Lower leg skin (tissue), 4 donors: ENCODE measurements at regions not wholly inside any gene's neighbourhood (a gene's known extent, or its start where the extent isn't known, plus 50 kb on each side); places are given as distances from the start of the nearest gene placed in this dataset.

Experiments
- DNase-seq, 2 donors: peaks; one replicate each; pipeline ENCODE4 v3.0.0-alpha.2; 2019; ENCODE audit warnings: low spot score in 2 of 2
- H3K4me3 ChIP-seq: fragments of 200-600 bp; sonication (generic); 2 replicates; pipeline ENCODE4 v1.5.1; 2017; ENCODE audit warnings: mild to moderate bottlenecking, low read depth; ENCODE audit not compliant: poor library complexity, severe bottlenecking
- POLR2A ChIP-seq, 2 donors: fragments of 450-650 bp; IDR thresholded peaks; one replicate each; pipeline ENCODE4 v1.6.1; 2016 to 2017; ENCODE audit warnings: antibody characterized with exemption in 2 of 2, mild to moderate bottlenecking in 1 of 2, moderate library complexity in 1 of 2
- WGBS, 2 donors: methylation state at CpG; one replicate each; pipeline ENCODE4 v1.1.5; 2018; 5-methylcytosine and 5-hydroxymethylcytosine counted together
- intact Hi-C: fragments of 100-400 bp; cut with DNase I; formaldehyde crosslinking; loops from one replicate; pipeline ENCODE4 v1.15.0; 2023; ENCODE audit warnings: low total_unique reads
- TF ChIP-seq, protein P1 (sequence below), 3 donors: fragments of 450-650 bp; IDR thresholded peaks; one replicate each; pipeline ENCODE4 v1.5.1; 2016; ENCODE audit warnings: antibody characterized with exemption in 3 of 3, mild to moderate bottlenecking in 3 of 3, moderate library complexity in 2 of 3

DNA sequence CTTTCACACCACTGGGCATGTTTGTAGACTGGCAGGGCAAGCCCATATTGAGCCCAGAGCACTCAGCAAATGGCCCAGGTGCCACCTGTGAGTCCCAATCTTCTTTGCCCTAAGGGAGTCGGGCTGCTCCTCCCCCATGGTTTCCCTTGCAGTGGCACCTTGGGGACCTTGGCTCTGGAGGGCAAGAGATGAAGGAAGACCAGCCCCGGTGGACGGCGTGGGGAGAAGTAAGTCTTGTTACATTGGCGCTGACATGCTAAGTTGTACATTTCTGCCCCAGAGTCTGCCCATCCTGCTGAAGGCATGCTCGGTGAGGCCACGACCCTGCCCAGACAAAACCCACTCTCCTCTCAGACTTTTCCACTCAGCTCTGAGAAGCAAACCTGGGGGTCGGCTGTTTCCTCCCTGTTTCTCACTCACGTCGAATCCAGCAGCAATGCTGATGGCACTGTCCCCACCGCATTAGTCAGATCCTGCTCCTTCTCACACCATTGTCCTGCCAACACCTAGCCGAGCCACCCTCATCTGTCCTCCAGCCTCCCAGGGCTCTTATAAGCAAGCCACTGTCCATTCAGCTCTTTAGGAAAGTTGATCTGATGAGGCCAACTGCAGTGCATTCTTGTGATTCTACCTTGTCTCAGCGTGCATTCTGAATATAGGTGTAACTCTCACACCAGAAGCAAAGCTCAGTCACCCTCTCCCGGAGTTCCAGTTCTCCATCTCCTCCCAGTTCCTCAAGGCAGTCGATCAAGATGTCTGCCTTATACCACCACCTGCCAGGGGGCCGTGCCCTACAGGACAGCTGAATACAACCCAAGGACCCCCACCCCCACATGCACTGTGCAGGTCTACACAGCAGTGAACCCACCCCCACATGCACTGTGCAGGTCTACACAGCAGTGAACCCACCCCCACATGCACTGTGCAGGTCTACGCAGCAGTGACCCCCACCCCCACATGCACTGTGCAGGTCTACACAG is 827.1 kb downstream of the TBC1D22A start:
- 83 to 87% methylated on average over 16 to 17 of the region's 17 CpGs for WGBS, 2 donors
- intact Hi-C loops = loop anchor here (10.0 kb wide), 1 partner anchor 125 kb away; no protein-coding TSS in a partner anchor
- TF ChIP-seq POLR2A (IDR thresholded peaks at IDR 0.05) = no peak
- TF ChIP-seq, protein P1, sequence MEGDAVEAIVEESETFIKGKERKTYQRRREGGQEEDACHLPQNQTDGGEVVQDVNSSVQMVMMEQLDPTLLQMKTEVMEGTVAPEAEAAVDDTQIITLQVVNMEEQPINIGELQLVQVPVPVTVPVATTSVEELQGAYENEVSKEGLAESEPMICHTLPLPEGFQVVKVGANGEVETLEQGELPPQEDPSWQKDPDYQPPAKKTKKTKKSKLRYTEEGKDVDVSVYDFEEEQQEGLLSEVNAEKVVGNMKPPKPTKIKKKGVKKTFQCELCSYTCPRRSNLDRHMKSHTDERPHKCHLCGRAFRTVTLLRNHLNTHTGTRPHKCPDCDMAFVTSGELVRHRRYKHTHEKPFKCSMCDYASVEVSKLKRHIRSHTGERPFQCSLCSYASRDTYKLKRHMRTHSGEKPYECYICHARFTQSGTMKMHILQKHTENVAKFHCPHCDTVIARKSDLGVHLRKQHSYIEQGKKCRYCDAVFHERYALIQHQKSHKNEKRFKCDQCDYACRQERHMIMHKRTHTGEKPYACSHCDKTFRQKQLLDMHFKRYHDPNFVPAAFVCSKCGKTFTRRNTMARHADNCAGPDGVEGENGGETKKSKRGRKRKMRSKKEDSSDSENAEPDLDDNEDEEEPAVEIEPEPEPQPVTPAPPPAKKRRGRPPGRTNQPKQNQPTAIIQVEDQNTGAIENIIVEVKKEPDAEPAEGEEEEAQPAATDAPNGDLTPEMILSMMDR (IDR thresholded peaks at IDR 0.05) = no peak
- peak in 1 of 2 donors; percentile 50 for DNase-seq
- H3K4me3 ChIP-seq = no peak overlapping the region

GRCh38 chr22:47588578-47588960 is 826.1 kb downstream of the TBC1D22A start:
- DNase-seq = peak in 1 of 2 donors; percentile 77
- TF ChIP-seq, protein P1 (IDR thresholded peaks at IDR 0.05) = no peak

DNA sequence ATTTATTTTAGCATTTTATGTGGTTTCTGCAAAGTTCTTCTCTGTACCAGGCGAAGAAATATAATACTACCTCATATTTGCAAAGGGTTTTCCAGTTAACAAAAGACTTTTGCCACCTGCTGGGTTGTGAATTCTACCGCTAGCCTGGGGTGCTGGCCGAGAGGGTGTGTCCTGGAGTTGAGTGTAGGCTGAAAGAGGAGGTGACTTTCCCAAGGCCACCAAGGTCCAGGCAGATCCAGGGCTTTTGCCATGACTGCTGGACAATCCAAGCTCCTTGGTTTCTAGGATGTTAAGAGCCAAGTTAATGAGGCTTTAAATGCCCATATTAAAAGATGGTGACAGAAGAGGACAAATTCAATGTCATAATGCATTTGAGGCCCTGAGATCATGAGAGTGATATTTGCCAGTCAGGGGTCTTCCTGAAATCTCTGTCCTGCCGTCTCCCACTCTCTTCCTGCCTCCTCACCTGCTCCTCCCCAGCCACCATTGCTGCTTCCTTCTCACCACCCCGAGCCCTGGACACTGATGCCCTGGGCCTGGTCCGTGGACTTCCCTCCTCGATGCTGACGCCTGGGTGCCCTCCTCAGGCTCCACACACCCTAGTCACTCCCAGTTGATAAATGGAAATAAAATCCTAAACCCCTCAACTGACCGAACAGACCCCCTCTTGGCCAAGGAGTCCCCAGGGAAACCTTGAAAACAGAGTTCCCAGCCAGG is 825.6 kb downstream of the TBC1D22A start:
- TF ChIP-seq POLR2A (IDR thresholded peaks at IDR 0.05) = no peak
- TF ChIP-seq, protein P1 (IDR thresholded peaks at IDR 0.05) = no peak
- 81 to 84% methylated on average over 9 of the region's 9 CpGs for WGBS, 2 donors
- H3K4me3 ChIP-seq = no peak overlapping the region
- DNase-seq = peak in 1 of 2 donors; percentile 67
- intact Hi-C loops = loop anchor here (10.0 kb wide), 1 partner anchor 127 kb away; no protein-coding TSS in a partner anchor

More at GRCh38 chr22:47588578-47588960, 826.1 kb downstream of the TBC1D22A start:
- WGBS, 2 donors = 85% methylated on average over 7 of the region's 7 CpGs
- H3K4me3 ChIP-seq = no peak overlapping the region
- intact Hi-C loops = loop anchor here (10.0 kb wide), 1 partner anchor 126 kb away; no protein-coding TSS in a partner anchor

- WGBS, 2 donors = 86 to 87% methylated on average over 7 of the region's 7 CpGs
- intact Hi-C loops = loop anchor here (10.0 kb wide), 1 partner anchor 127 kb away; no protein-coding TSS in a partner anchor
- DNase-seq = peak in 1 of 2 donors; percentile 70
- H3K4me3 ChIP-seq = no peak overlapping the region
- no peak for TF ChIP-seq POLR2A (IDR thresholded peaks at IDR 0.05)
- TF ChIP-seq, protein P1 (IDR thresholded peaks at IDR 0.05) = no peak
Measured at GRCh38 chr22:47587361-47587760, 824.9 kb downstream of the TBC1D22A start.

- H3K4me3 ChIP-seq = no peak overlapping the region
- intact Hi-C loops = loop anchor here (10.0 kb wide), 1 partner anchor 128 kb away; no protein-coding TSS in a partner anchor
- 74 to 78% methylated on average over 6 of the region's 6 CpGs for WGBS, 2 donors
- peak in 1 of 2 donors; percentile 80 for DNase-seq
- TF ChIP-seq, protein P1 (IDR thresholded peaks at IDR 0.05) = no peak
- no peak for TF ChIP-seq POLR2A (IDR thresholded peaks at IDR 0.05)
Measured at GRCh38 chr22:47586946-47587345, 824.5 kb downstream of the TBC1D22A start.
